Mesodermal cell (in vitro differentiated cells): ENCODE measurements at regions not wholly inside any gene's neighbourhood (a gene's known extent, or its start where the extent isn't known, plus 50 kb on each side); places are given as distances from the start of the nearest gene placed in this dataset.
"Not testable (repeated sequence)": the region's sequence is repeated elsewhere in the genome, so short reads cannot be mapped to it uniquely, and the experiment has no call there.

Source experiments
- H3K27ac ChIP-seq: 2 replicates; pipeline ENCODE4 v1.7.0; 2013; ENCODE audit warnings: mild to moderate bottlenecking, low read depth, low read length, moderate library complexity; ENCODE audit not compliant: severe bottlenecking
- H3K36me3 ChIP-seq: 2 replicates; pipeline ENCODE4 v1.7.1; 2013; ENCODE audit warnings: mild to moderate bottlenecking, low read length, moderate library complexity; ENCODE audit not compliant: control insufficient read depth, insufficient read depth
- H3K4me1 ChIP-seq: one replicate; pipeline ENCODE4 v1.7.1; 2013; ENCODE audit warnings: mild to moderate bottlenecking, low read length; ENCODE audit not compliant: insufficient read depth, control insufficient read depth, poor library complexity, severe bottlenecking
- H3K4me3 ChIP-seq: 2 replicates; pipeline ENCODE4 v1.7.0; 2013; ENCODE audit warnings: low read length, control low read depth, mild to moderate bottlenecking; ENCODE audit not compliant: insufficient read depth, poor library complexity, severe bottlenecking; ENCODE audit errors: extremely low read depth
- H3K9me3 ChIP-seq: 2 replicates; pipeline ENCODE4 v1.7.1; 2013; ENCODE audit warnings: mild to moderate bottlenecking, low read length, moderate library complexity; ENCODE audit not compliant: control insufficient read depth
- WGBS, 2 experiments: methylation state at CpG; one replicate each; pipeline ENCODE4 v1.1.5; 2013; ENCODE audit warnings: missing lambda C conversion rate in 2 of 2; ENCODE audit not compliant: insufficient coverage in 2 of 2; 5-methylcytosine and 5-hydroxymethylcytosine counted together

DNA sequence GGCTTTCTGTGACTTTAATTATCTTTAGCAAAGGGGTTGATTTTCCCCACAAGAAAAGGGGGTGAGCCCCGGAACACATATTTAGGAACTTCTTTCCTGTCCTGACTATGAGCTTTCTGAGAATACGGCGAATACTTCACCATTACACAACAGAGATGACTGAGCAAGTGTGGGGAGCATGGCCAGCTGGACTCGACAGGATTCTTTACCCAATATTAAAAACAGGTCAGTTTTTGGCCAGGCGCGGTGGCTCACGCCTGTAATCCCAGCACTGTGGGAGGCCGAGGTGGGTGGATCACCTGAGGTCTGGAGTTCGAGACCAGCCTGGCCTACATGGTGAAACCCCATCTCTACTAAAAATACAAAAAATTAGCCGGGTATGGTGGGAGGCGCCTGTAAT lies 153.7 kb downstream of the TFAP2C start:
- 84 to 90% methylated on average over 8 of the region's 11 CpGs for WGBS, 2 experiments
- H3K9me3 ChIP-seq, H3K4me1 ChIP-seq, H3K4me3 ChIP-seq, H3K36me3 ChIP-seq, H3K27ac ChIP-seq: not testable (repeated sequence)

DNA sequence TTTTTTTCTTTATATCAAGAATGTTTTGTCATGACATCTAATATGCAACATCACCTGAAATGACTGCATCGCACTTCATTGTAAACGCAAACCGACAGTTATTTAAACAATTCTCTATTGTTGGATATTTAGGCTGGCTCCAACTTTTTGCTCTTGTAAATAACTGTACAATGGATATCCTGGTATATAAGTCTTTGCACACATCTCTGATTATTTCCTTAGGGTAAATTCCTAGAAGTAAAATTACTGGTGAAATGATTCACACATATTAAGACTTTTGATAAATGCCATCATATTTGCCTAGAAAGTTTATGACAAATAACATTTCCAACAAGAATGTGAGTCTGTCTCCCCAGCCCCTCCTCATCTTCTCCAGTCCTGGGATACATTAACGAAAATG lies 154.7 kb downstream of the TFAP2C start:
- Histone ChIP-seq H3K9me3 (no peaks in the 10 kb centered on the region), H3K27ac (no peak overlapping the region)
- WGBS, 2 experiments = no CpG with 5 or more reads among the region's 4 CpGs

DNA sequence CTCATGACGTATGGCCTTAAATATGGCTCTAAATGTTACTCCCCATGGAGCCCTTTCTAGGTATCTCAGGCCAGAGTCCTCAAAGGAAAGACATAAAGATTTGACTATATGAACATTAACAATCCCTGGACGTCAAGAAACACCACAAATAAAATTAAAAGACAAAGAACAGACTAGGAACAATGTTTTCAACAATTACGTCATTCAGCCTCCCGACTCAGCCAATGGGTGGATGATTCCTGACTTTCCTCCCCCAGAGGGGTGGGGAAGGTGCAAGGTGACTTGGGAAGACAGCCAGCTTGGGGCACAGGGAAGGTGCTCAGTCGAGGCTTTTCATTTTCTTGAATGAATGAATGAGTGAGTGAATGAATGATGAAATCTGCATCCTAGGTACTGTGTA lies 157.4 kb downstream of the TFAP2C start:
- no peak overlapping the region for H3K4me3 ChIP-seq
- 92 to 100% methylated on average over 2 of the region's 5 CpGs for WGBS, 2 experiments
- no peak overlapping the region for H3K27ac ChIP-seq
- no peaks in the 10 kb centered on the region for H3K36me3 ChIP-seq
- peaks cover 13% of the 10 kb centered on the region for H3K4me1 ChIP-seq
- H3K9me3 ChIP-seq = no peaks in the 10 kb centered on the region

More for the DNA sequence above, 154.7 kb downstream of the TFAP2C start:
- no peak overlapping the region for H3K4me3 ChIP-seq
- no peaks in the 10 kb centered on the region for H3K36me3 ChIP-seq
- peaks cover 11% of the 10 kb centered on the region for H3K4me1 ChIP-seq

DNA sequence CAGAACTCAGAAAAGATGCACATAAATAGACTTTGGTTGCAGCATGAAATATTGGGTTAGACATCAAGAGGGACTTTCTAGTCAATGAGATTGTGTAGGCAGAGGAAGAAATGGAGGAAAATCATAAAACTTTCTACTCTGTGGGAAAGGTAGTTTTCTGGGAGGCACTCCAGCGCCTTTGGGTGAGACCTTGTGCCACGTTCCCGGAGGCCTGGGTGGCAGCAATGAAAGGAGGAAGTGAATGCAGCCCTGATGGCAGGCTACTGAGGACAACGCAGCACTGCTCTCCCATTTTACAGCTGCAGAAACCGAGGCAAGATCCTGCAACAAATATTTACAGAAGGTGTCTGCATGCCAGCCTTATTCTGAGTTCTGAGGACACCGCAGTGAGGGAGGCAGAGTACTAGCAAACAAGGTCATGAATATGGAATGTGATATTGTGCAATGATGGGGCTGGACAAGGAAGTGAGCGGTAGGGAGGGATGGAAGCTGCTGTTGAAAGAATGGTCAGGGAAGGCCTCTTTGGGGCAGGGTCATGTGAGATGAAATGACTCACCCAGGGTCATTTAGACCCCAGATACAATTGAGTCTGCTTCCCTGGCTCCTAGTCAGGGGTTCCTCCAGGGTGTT lies 159.1 kb downstream of the TFAP2C start:
- H3K4me1 ChIP-seq = peaks cover 13% of the 10 kb centered on the region
- H3K27ac ChIP-seq = peak overlapping the region; percentile 81
- no peaks in the 10 kb centered on the region for H3K9me3 ChIP-seq
- no peak overlapping the region for H3K4me3 ChIP-seq
- H3K36me3 ChIP-seq = no peaks in the 10 kb centered on the region
- 81 to 93% methylated on average over 6 to 7 of the region's 7 CpGs for WGBS, 2 experiments

DNA sequence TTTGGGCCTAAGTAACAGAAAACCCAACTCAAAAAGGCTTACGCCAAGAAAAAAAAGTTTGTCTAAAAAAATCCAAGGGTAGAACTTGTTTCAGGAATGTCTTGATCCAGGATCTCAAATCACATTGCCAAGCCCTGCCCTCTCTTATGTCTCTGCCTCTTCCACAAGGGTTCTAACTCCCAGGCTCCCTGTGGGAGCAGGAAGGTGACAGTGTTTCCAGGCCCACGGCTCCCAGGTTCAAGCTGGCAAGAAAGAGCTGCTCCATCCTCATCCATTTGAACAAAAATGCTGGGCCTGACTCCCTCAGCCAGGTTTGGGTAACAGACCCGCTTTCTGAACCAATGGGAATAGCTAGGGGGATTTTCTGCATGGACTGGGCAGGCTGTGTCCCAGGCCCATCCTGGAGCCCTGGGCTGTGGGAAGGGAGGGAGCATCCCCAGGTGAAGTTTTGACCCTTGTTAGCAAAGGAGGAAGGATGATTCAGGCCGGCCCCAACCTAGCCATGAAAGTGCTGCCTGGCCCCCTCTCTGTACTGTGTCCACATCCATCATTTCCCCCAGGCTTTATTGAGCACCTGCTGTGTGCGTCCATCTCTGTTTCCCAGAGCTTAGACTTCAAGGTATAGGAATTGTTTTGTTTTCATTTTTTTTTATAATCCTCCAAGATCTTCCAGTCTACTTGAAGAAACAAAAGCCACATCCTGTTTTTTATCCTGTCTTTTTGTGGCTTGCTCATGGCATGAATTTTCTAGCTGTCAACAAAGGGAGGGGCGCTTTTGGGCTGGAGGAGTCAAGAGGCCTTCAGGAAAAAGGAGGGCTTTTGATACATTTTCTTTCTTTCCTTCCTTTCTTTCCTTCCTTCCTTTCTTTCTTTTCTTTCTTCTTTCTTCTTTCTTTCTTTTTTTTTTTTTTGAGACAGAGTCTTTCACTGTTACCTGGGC lies 159.8 kb downstream of the TFAP2C start:
- no peaks in the 10 kb centered on the region for H3K36me3 ChIP-seq
- WGBS, 2 experiments = 90 to 92% methylated on average over 2 to 3 of the region's 6 CpGs
- H3K4me3 ChIP-seq = no peak overlapping the region
- peak overlapping the region; percentile 69 for H3K27ac ChIP-seq
- H3K4me1 ChIP-seq = peaks cover 13% of the 10 kb centered on the region
- H3K9me3 ChIP-seq = no peaks in the 10 kb centered on the region

DNA sequence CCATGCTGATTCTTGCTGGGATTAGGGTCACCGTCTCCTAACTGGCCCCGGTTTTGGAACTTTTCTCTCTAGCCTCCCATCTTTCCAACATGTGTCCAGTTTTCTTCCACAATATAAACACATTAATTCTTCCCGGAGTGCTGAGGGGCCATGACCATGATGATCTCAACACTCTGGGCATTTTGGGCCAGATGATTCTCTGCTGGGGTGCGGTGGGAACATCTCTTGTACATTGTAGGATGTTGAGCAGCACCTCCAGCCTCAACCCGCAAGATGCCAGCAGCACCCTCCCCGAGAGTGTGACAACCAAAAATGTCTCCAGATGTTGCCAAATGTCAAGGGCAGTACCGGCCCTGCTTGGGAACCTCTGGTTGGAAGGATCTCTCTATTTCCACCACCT lies 164.8 kb downstream of the TFAP2C start:
- Histone ChIP-seq H3K27ac (no peak overlapping the region), H3K36me3 (no peaks in the 10 kb centered on the region), H3K4me1 (peaks cover 1% of the 10 kb centered on the region), H3K4me3 (no peak overlapping the region), H3K9me3 (peaks cover 7% of the 10 kb centered on the region)
- 90 to 96% methylated on average over 5 to 6 of the region's 7 CpGs for WGBS, 2 experiments

DNA sequence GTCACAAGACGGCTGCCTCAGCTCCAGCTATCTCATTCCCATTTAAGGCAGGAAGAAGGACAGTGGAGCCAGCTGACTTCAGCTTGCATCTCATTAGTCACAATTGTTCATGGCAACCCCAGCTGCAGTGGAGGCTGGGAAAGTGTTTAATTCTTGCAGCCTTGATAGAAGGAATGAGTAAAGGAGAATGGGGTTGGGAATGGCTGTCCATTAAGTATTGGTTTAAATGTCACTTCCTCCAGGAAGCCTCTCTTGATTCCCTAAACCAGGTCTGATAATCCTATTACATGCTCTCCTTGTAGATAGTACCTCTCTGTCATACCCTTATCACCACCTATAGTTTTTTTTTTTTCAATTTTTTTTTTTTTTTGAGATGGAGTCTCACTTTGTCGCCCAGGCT lies 166.4 kb downstream of the TFAP2C start:
- no peaks in the 10 kb centered on the region for H3K4me1 ChIP-seq
- no peak overlapping the region for H3K27ac ChIP-seq
- peaks cover 7% of the 10 kb centered on the region for H3K9me3 ChIP-seq
- no peak overlapping the region for H3K4me3 ChIP-seq
- WGBS, 2 experiments = 80 to 100% methylated on average over 1 of the region's 2 CpGs
- H3K36me3 ChIP-seq = no peaks in the 10 kb centered on the region

DNA sequence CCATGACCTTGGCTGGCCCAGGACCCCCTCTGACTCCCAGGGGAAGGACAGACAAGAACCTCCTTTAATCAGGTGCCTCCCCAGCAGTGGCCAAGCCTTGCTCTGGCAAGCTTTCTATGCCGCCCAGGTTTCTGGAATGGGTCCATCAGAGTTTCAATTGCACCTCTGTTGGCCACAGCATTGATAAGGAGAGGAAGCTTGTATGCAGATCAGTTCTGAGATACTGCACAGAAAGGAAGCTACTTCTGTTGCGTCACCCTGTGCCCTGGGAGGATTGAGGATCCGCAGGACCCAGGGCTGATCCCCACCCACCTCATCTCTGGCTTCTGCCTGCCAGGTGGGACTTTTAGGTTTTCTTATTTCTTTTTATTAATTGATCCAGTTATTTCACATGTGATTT lies 167.2 kb downstream of the TFAP2C start:
- Histone ChIP-seq H3K4me3 (no peak overlapping the region), H3K36me3 (no peaks in the 10 kb centered on the region), H3K27ac (no peak overlapping the region), H3K9me3 (peaks cover 7% of the 10 kb centered on the region), H3K4me1 (no peaks in the 10 kb centered on the region)
- 50 to 100% methylated on average over 1 to 2 of the region's 3 CpGs for WGBS, 2 experiments

DNA sequence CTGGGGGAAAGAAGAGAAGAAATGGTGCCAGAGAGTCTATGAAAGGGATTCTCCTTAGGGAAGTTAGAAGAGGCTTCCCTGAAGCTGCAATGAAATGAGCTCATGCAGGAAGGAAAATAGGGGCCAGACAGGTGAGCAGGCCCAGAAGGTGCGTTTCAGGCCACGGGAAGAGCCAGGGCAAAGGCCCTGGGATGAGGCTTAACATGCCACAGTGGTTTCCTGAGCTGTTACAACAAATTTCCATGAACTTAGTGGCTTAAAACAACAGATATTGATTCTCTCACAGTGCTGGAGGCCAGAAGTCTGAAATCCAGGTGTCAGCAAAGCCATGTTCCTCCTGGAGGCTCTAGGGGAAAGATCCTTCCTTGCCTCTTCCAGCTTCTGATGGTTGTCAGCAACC lies 167.9 kb downstream of the TFAP2C start:
- H3K9me3 ChIP-seq = peaks cover 7% of the 10 kb centered on the region
- no peaks in the 10 kb centered on the region for H3K36me3 ChIP-seq
- H3K4me3 ChIP-seq = no peak overlapping the region
- WGBS, 2 experiments = 75 to 83% methylated on average over 2 of the region's 2 CpGs
- H3K27ac ChIP-seq = no peak overlapping the region
- H3K4me1 ChIP-seq = no peaks in the 10 kb centered on the region

DNA sequence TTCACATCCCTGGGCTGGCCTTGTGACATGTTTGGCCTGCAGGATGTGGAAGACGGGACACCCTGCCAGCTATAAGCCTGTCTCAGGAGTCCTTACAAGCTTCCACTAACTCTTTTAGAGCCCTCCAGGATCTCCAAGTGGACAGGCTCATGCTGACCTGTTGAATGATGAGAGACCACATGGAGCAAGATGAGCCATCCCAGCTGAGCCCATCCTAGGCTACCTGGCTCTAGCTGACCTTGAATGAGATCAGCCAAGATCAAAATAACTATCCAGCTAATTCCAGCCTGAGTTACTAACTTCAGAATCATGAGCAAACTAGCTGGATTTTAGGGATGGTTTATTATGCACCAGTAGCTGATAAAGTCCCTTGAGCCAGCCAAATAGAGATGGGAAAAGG lies 169.5 kb downstream of the TFAP2C start:
- H3K9me3 ChIP-seq = peaks cover 7% of the 10 kb centered on the region

DNA sequence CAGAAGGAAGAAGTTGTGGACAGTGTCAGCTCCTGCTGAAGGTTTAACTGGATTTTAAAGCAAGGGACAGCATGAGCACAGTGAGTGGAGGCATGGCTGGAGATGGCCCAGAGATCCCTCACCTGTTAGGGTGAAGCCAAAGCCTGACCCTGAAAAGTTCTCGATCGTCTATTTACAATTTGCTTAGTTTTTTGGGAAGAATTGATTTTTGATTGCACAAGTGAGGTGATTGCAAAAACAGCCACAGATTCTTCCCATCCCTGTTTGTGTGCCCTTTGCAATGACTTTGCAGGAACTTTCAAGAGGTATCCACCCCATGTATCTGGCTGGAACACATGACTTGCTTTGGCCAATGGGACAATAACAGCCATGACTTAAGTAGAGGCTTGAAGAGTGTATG lies 170.1 kb downstream of the TFAP2C start:
- Histone ChIP-seq H3K27ac (no peak overlapping the region), H3K36me3 (no peaks in the 10 kb centered on the region), H3K4me3 (no peak overlapping the region), H3K4me1 (no peaks in the 10 kb centered on the region), H3K9me3 (peaks cover 7% of the 10 kb centered on the region)
- 60 to 100% methylated on average over 1 to 2 of the region's 2 CpGs for WGBS, 2 experiments

More for the DNA sequence above, 169.5 kb downstream of the TFAP2C start:
- WGBS, 2 experiments = 63 to 86% methylated on average over 1 of the region's 1 CpG
- Histone ChIP-seq H3K27ac (no peak overlapping the region), H3K4me3 (no peak overlapping the region), H3K4me1 (no peaks in the 10 kb centered on the region), H3K36me3 (no peaks in the 10 kb centered on the region)
